CD4-positive, alpha-beta T cell treated with Interleukin-17A for 4 hours (primary cell): ENCODE measurements at regions not wholly inside any gene's neighbourhood (a gene's known extent, or its start where the extent isn't known, plus 50 kb on each side); places are given as distances from the start of the nearest gene placed in this dataset.
"Not testable (repeated sequence)": the region's sequence is repeated elsewhere in the genome, so short reads cannot be mapped to it uniquely, and the experiment has no call there.

ENCODE experiments used
- DNase-seq: peaks from one replicate; pipeline ENCODE4 v3.0.0-alpha.2; 2020; ENCODE audit warnings: mixed read lengths

- DNase-seq: no peak
Observed at GRCh38 chr14:83153081-83153480, 1619.4 kb upstream of the SEL1L start.

- DNase-seq: no peak
Observed at GRCh38 chr14:83162361-83162929, 1628.8 kb upstream of the SEL1L start.

- no peak for DNase-seq
Observed at GRCh38 chr14:83163016-83163415, 1629.4 kb upstream of the SEL1L start.

- no peak for DNase-seq
Observed at GRCh38 chr14:83164016-83164415, 1630.4 kb upstream of the SEL1L start.

- DNase-seq: no peak
Observed at GRCh38 chr14:83164591-83164990, 1630.9 kb upstream of the SEL1L start.

- no peak for DNase-seq
Observed at GRCh38 chr14:83170165-83170564, 1636.5 kb upstream of the SEL1L start.

- no peak for DNase-seq
Observed at GRCh38 chr14:83171761-83172160, 1638.1 kb upstream of the SEL1L start.

- DNase-seq: no peak
Observed at GRCh38 chr14:83172363-83172762, 1638.7 kb upstream of the SEL1L start.

GRCh38 chr14:83173687-83174086, 1640.0 kb upstream of the SEL1L start:
- no peak for DNase-seq

GRCh38 chr14:83184531-83184930, 1650.9 kb upstream of the SEL1L start:
- DNase-seq: no peak

- DNase-seq: not testable (repeated sequence)
Observed at GRCh38 chr14:83188311-83188710, 1654.7 kb upstream of the SEL1L start.

- DNase-seq: no peak
Observed at GRCh38 chr14:83196236-83196635, 1662.6 kb upstream of the SEL1L start.

GRCh38 chr14:83197271-83197670, 1663.6 kb upstream of the SEL1L start:
- DNase-seq: no peak

- no peak for DNase-seq
Observed at GRCh38 chr14:83207550-83207949, 1673.9 kb upstream of the SEL1L start.

GRCh38 chr14:83208341-83208740, 1674.7 kb upstream of the SEL1L start:
- DNase-seq: no peak

- no peak for DNase-seq
Observed at GRCh38 chr14:83217492-83217891, 1683.8 kb upstream of the SEL1L start.

- DNase-seq: no peak
Observed at GRCh38 chr14:83247924-83248639, 1714.4 kb upstream of the SEL1L start.

- no peak for DNase-seq
Observed at GRCh38 chr14:83251402-83251801, 1717.7 kb upstream of the SEL1L start.

GRCh38 chr14:83253870-83254269, 1720.2 kb upstream of the SEL1L start:
- DNase-seq: no peak

- no peak for DNase-seq
Observed at GRCh38 chr14:83255015-83255726, 1721.5 kb upstream of the SEL1L start.

- DNase-seq: no peak
Observed at GRCh38 chr14:83255727-83256090, 1722.1 kb upstream of the SEL1L start.

- DNase-seq: no peak
Observed at GRCh38 chr14:83257466-83258439, 1724.1 kb upstream of the SEL1L start.

GRCh38 chr14:83260751-83261150, 1727.1 kb upstream of the SEL1L start:
- DNase-seq: no peak
